SK-N-MC (cell line): ENCODE measurements at regions not wholly inside any gene's neighbourhood (a gene's known extent, or its start where the extent isn't known, plus 50 kb on each side); places are given as distances from the start of the nearest gene placed in this dataset.

Source experiments
- DNase-seq: peaks from one replicate; pipeline ENCODE4 v3.0.0-alpha.2; 2011; ENCODE audit warnings: low read depth, low spot score
- H3K27ac ChIP-seq: fragments of 200-600 bp; sonication (generic); 2 replicates; pipeline ENCODE4 v1.5.1; 2016; ENCODE audit warnings: mixed run types
- H3K36me3 ChIP-seq: fragments of 200-600 bp; sonication (generic); 2 replicates; pipeline ENCODE4 v1.6.1; 2017; ENCODE audit warnings: antibody characterized with exemption, low read length, mixed read lengths; ENCODE audit not compliant: insufficient read depth
- H3K4me3 ChIP-seq: fragments of 200-600 bp; sonication (generic); 2 replicates; pipeline ENCODE4 v1.5.1; 2016
- H3K9ac ChIP-seq: fragments of 200-600 bp; sonication (generic); 2 replicates; pipeline ENCODE4 v1.8.0; 2017; ENCODE audit warnings: mixed run types, mixed read lengths; ENCODE audit not compliant: insufficient read length
- H3K9me3 ChIP-seq: fragments of 200-600 bp; sonication (generic); 2 replicates; pipeline ENCODE4 v1.6.1; 2017; ENCODE audit warnings: low read depth, mild to moderate bottlenecking, antibody characterized with exemption, low read length, moderate library complexity, mixed read lengths
- EZH2 ChIP-seq: fragments of 200-600 bp; sonication (generic); IDR thresholded peaks from one replicate; pipeline ENCODE4 v1.6.1; 2017; ENCODE audit warnings: antibody characterized with exemption
- FOXP2 ChIP-seq: optimal IDR thresholded peaks from 2 replicates; pipeline ENCODE3; 2011; ENCODE audit warnings: mild to moderate bottlenecking, moderate library complexity; ENCODE audit not compliant: insufficient read depth; ENCODE audit errors: extremely low read length, control extremely low read depth
- POLR2AphosphoS5 ChIP-seq: IDR thresholded peaks from 2 replicates; pipeline ENCODE4 v1.6.1; 2012; ENCODE audit warnings: mild to moderate bottlenecking, low read depth, low read length, borderline replicate concordance

- H3K9me3 ChIP-seq = no peaks in the 10 kb centered on the region
- H3K4me3 ChIP-seq = no peak overlapping the region
- no peak overlapping the region for H3K9ac ChIP-seq
- no peaks in the 10 kb centered on the region for H3K36me3 ChIP-seq
- no peak overlapping the region for H3K27ac ChIP-seq
- no peak for DNase-seq
- no peak for TF ChIP-seq FOXP2
- TF ChIP-seq POLR2AphosphoS5 = no peak
- no peak for TF ChIP-seq EZH2
Observed at GRCh38 chrX:5775846-5776430, 452.7 kb downstream of the NLGN4X start.

GRCh38 chrX:5774446-5774845 is 454.2 kb downstream of the NLGN4X start:
- Histone ChIP-seq H3K27ac (no peak overlapping the region), H3K9me3 (no peaks in the 10 kb centered on the region), H3K9ac (no peak overlapping the region), H3K4me3 (no peak overlapping the region), H3K36me3 (no peaks in the 10 kb centered on the region)
- DNase-seq = no peak
- no peak for TF ChIP-seq FOXP2
- TF ChIP-seq POLR2AphosphoS5 = no peak
- TF ChIP-seq EZH2 = no peak

GRCh38 chrX:5771441-5771840 is 457.2 kb downstream of the NLGN4X start:
- no peak overlapping the region for H3K27ac ChIP-seq
- no peaks in the 10 kb centered on the region for H3K9me3 ChIP-seq
- TF ChIP-seq FOXP2 (no peak), EZH2 (no peak), POLR2AphosphoS5 (no peak)
- no peak overlapping the region for H3K4me3 ChIP-seq
- H3K9ac ChIP-seq = no peak overlapping the region
- H3K36me3 ChIP-seq = no peaks in the 10 kb centered on the region
- no peak for DNase-seq

GRCh38 chrX:5756616-5757015 is 472.1 kb downstream of the NLGN4X start:
- H3K27ac ChIP-seq = 0 out of 2 replicates have a peak overlapping the region, but pooled peaks have one; percentile 6
- H3K9me3 ChIP-seq = no peaks in the 10 kb centered on the region
- 0 out of 2 replicates have a peak, but pooled peaks cover 5% of the 10 kb centered on the region for H3K36me3 ChIP-seq
- no peak for TF ChIP-seq POLR2AphosphoS5
- TF ChIP-seq FOXP2 = no peak
- TF ChIP-seq EZH2 = no peak
- H3K4me3 ChIP-seq = no peak overlapping the region
- DNase-seq = no peak
- no peak overlapping the region for H3K9ac ChIP-seq

- Histone ChIP-seq H3K36me3 (0 out of 2 replicates have a peak, but pooled peaks cover 5% of the 10 kb centered on the region), H3K9me3 (no peaks in the 10 kb centered on the region), H3K27ac (peak overlapping the region; percentile 97), H3K4me3 (peak overlapping the region; percentile 67), H3K9ac (peak overlapping the region; percentile 74)
- DNase-seq = peak; percentile 93
- TF ChIP-seq POLR2AphosphoS5 (peak; percentile 45; the same call in 1 of the 2 replicates), EZH2 (no peak), FOXP2 (no peak)
Observed at GRCh38 chrX:5753291-5753690, 475.4 kb downstream of the NLGN4X start.

- peak overlapping the region; percentile 97 for H3K27ac ChIP-seq
- DNase-seq = peak; percentile 82
- peak overlapping the region; percentile 74 for H3K9ac ChIP-seq
- H3K9me3 ChIP-seq = no peaks in the 10 kb centered on the region
- H3K4me3 ChIP-seq = peak overlapping the region; percentile 67
- 0 out of 2 replicates have a peak, but pooled peaks cover 5% of the 10 kb centered on the region for H3K36me3 ChIP-seq
- TF ChIP-seq EZH2 (no peak), FOXP2 (no peak), POLR2AphosphoS5 (peak; percentile 48; the same call in 1 of the 2 replicates)
Observed at GRCh38 chrX:5752831-5753230, 475.8 kb downstream of the NLGN4X start.

GRCh38 chrX:5748586-5749150 is 480.0 kb downstream of the NLGN4X start:
- no peaks in the 10 kb centered on the region for H3K9me3 ChIP-seq
- TF ChIP-seq POLR2AphosphoS5 (no peak), FOXP2 (no peak), EZH2 (no peak)
- H3K4me3 ChIP-seq = peak overlapping the region; percentile 69
- H3K36me3 ChIP-seq = no peaks in the 10 kb centered on the region; the same call in 1 of the 2 replicates
- DNase-seq = no peak
- peak overlapping the region; percentile 75 for H3K9ac ChIP-seq
- H3K27ac ChIP-seq = peak overlapping the region; percentile 98

GRCh38 chrX:5746231-5746630 is 482.4 kb downstream of the NLGN4X start:
- no peak for TF ChIP-seq POLR2AphosphoS5
- no peak for TF ChIP-seq EZH2
- no peak for TF ChIP-seq FOXP2
- no peak for DNase-seq
- no peak overlapping the region for H3K4me3 ChIP-seq
- H3K36me3 ChIP-seq = no peaks in the 10 kb centered on the region; the same call in 1 of the 2 replicates
- no peaks in the 10 kb centered on the region for H3K9me3 ChIP-seq
- H3K27ac ChIP-seq = peak overlapping the region; percentile 98
- H3K9ac ChIP-seq = no peak overlapping the region
